ENCODE measurements at regions not wholly inside any gene's neighbourhood (a gene's known extent, or its start where the extent isn't known, plus 50 kb on each side); places are given as distances from the start of the nearest gene placed in this dataset.

- TF ChIP-seq CTCF (IDR thresholded peaks at IDR 0.05) (no peak), EP300 (IDR thresholded peaks at IDR 0.05) (no peak), POLR2A (IDR thresholded peaks at IDR 0.05) (no peak), POLR2AphosphoS5 (IDR thresholded peaks at IDR 0.05) (no peak)
These were observed 185.2 kb upstream of the TBX3 start for GRCh38 chr12:114868995-114869834.

Measured in upper lobe of left lung (tissue), 4 donors.